GM18505 (cell line): ENCODE measurements at regions not wholly inside any gene's neighbourhood (a gene's known extent, or its start where the extent isn't known, plus 50 kb on each side); places are given as distances from the start of the nearest gene placed in this dataset.
"Not testable (repeated sequence)": the region's sequence is repeated elsewhere in the genome, so short reads cannot be mapped to it uniquely, and the experiment has no call there.

Experiments
- ATAC-seq: cut with Tn5 transposase; IDR thresholded peaks from one replicate; pipeline ENCODE4 v1.9.1; 2021; ENCODE audit not compliant: unreplicated experiment
- POLR2A ChIP-seq: IDR thresholded peaks from 4 replicates; pipeline ENCODE4 v1.6.1; 2011; ENCODE audit warnings: borderline replicate concordance; ENCODE audit not compliant: insufficient read depth, insufficient read length; ENCODE audit errors: extremely low read depth

- ATAC-seq: no peak
- TF ChIP-seq POLR2A: no peak
Observed at GRCh38 chr2:62326735-62327134, 130.8 kb downstream of the B3GNT2 start.

- ATAC-seq: no peak
- no peak for TF ChIP-seq POLR2A
Observed at GRCh38 chr2:62325398-62325797, 129.5 kb downstream of the B3GNT2 start.

- no peak for TF ChIP-seq POLR2A
Observed at GRCh38 chr2:62321380-62322289, 125.7 kb downstream of the B3GNT2 start.

GRCh38 chr2:62320657-62321357, 124.9 kb downstream of the B3GNT2 start:
- TF ChIP-seq POLR2A: no peak

More at GRCh38 chr2:62321380-62322289, 125.7 kb downstream of the B3GNT2 start:
- ATAC-seq: no peak

GRCh38 chr2:62320137-62320536, 124.2 kb downstream of the B3GNT2 start:
- not testable (repeated sequence) for ATAC-seq

More at GRCh38 chr2:62320657-62321357, 124.9 kb downstream of the B3GNT2 start:
- no peak for ATAC-seq

GRCh38 chr2:62319070-62319469, 123.2 kb downstream of the B3GNT2 start:
- ATAC-seq: no peak
- TF ChIP-seq POLR2A: no peak

GRCh38 chr2:62315476-62315875, 119.6 kb downstream of the B3GNT2 start:
- no peak for TF ChIP-seq POLR2A
- ATAC-seq: no peak

GRCh38 chr2:62314291-62314690, 118.4 kb downstream of the B3GNT2 start:
- ATAC-seq: no peak
- no peak for TF ChIP-seq POLR2A

GRCh38 chr2:62313449-62314227, 117.7 kb downstream of the B3GNT2 start:
- peak; percentile 21 for TF ChIP-seq POLR2A
- peak; percentile 74 for ATAC-seq

- ATAC-seq: peak; percentile 57
- peak; percentile 62 for TF ChIP-seq POLR2A
Observed at GRCh38 chr2:62309465-62310091, 113.7 kb downstream of the B3GNT2 start.

GRCh38 chr2:62309081-62309464, 113.2 kb downstream of the B3GNT2 start:
- no peak for ATAC-seq
- TF ChIP-seq POLR2A: no peak

- no peak for TF ChIP-seq POLR2A
- ATAC-seq: no peak
Observed at GRCh38 chr2:62307469-62308389, 111.8 kb downstream of the B3GNT2 start.

- no peak for TF ChIP-seq POLR2A
- no peak for ATAC-seq
Observed at GRCh38 chr2:62306751-62307468, 111.0 kb downstream of the B3GNT2 start.
